ENCODE measurements at regions not wholly inside any gene's neighbourhood (a gene's known extent, or its start where the extent isn't known, plus 50 kb on each side); places are given as distances from the start of the nearest gene placed in this dataset.

GRCh38 chr11:92286709-92287108 is 62.1 kb downstream of the FAT3 start:
- Histone ChIP-seq H2AFZ (ENCODE audit: low read depth, low read length) (no peak overlapping the region), H3K4me2 (ENCODE audit: low read length) (no peak overlapping the region), H3K27me3 (ENCODE audit: insufficient read depth, low read depth, low read length) (no peaks in the 10 kb centered on the region), H3K9me3 (ENCODE audit: low read length) (no peaks in the 10 kb centered on the region), H3K79me2 (replicated peaks; ENCODE audit: insufficient read depth, low read length) (no peaks in the 10 kb centered on the region), H3K27ac (ENCODE audit: low read length) (no peak overlapping the region), H3K4me3 (ENCODE audit: low read length) (no peak overlapping the region), H3K36me3 (ENCODE audit: insufficient read depth, low read length) (no peaks in the 10 kb centered on the region), H3K9ac (ENCODE audit: low read length) (no peak overlapping the region), H4K20me1 (ENCODE audit: insufficient read depth) (no peaks in the 10 kb centered on the region), H3F3A (ENCODE audit: insufficient read depth, low read length, poor library complexity, severe bottlenecking) (no peaks in the 10 kb centered on the region), H3K9me2 (ENCODE audit: insufficient read depth, low read length) (no peaks in the 10 kb centered on the region)
- TF ChIP-seq TAF1 (IDR thresholded peaks at IDR 0.05; ENCODE audit: low read depth) (no peak), MXI1 (conservative IDR thresholded peaks at IDR 0.05; ENCODE audit: poor library complexity, severe bottlenecking) (no peak), EP300 (conservative IDR thresholded peaks at IDR 0.05; ENCODE audit: poor library complexity, severe bottlenecking) (no peak), REST (IDR thresholded peaks at IDR 0.05; ENCODE audit: borderline replicate concordance) (no peak), CTCF (IDR thresholded peaks at IDR 0.05; ENCODE audit: poor library complexity, severe bottlenecking) (no peak), RAD21 (conservative IDR thresholded peaks at IDR 0.05) (no peak), POLR2AphosphoS5 (IDR thresholded peaks at IDR 0.05) (no peak), SMC3 (conservative IDR thresholded peaks at IDR 0.05; ENCODE audit: poor library complexity) (no peak), EZH2 (IDR thresholded peaks at IDR 0.05; ENCODE audit: borderline replicate concordance, insufficient read depth, low read length, poor library complexity, severe bottlenecking) (no peak)

GRCh38 chr11:92295175-92296137 is 70.8 kb downstream of the FAT3 start:
- no peaks in the 10 kb centered on the region for H3K36me3 ChIP-seq (ENCODE audit: insufficient read depth, low read length)
- H3K27me3 ChIP-seq (ENCODE audit: insufficient read depth, low read depth, low read length): no peaks in the 10 kb centered on the region
- H3F3A ChIP-seq (ENCODE audit: insufficient read depth, low read length, poor library complexity, severe bottlenecking): peaks cover 6% of the 10 kb centered on the region
- TF ChIP-seq MXI1 (conservative IDR thresholded peaks at IDR 0.05; ENCODE audit: poor library complexity, severe bottlenecking) (no peak), RAD21 (conservative IDR thresholded peaks at IDR 0.05) (no peak), CTCF (IDR thresholded peaks at IDR 0.05; ENCODE audit: poor library complexity, severe bottlenecking) (no peak), POLR2AphosphoS5 (IDR thresholded peaks at IDR 0.05) (no peak), TAF1 (IDR thresholded peaks at IDR 0.05; ENCODE audit: low read depth) (no peak), EZH2 (IDR thresholded peaks at IDR 0.05; ENCODE audit: borderline replicate concordance, insufficient read depth, low read length, poor library complexity, severe bottlenecking) (no peak), EP300 (conservative IDR thresholded peaks at IDR 0.05; ENCODE audit: poor library complexity, severe bottlenecking) (no peak), SMC3 (conservative IDR thresholded peaks at IDR 0.05; ENCODE audit: poor library complexity) (no peak), REST (IDR thresholded peaks at IDR 0.05; ENCODE audit: borderline replicate concordance) (no peak)
- H3K9me3 ChIP-seq (ENCODE audit: low read length): no peaks in the 10 kb centered on the region
- H3K9me2 ChIP-seq (ENCODE audit: insufficient read depth, low read length): peaks cover 3% of the 10 kb centered on the region
- no peak overlapping the region for H3K9ac ChIP-seq (ENCODE audit: low read length)
- peaks cover 7% of the 10 kb centered on the region for H3K79me2 ChIP-seq (replicated peaks; ENCODE audit: insufficient read depth, low read length)
- no peak overlapping the region for H3K4me3 ChIP-seq (ENCODE audit: low read length)
- H2AFZ ChIP-seq (ENCODE audit: low read depth, low read length): no peak overlapping the region
- H3K4me2 ChIP-seq (ENCODE audit: low read length): no peak overlapping the region
- H4K20me1 ChIP-seq (ENCODE audit: insufficient read depth): no peaks in the 10 kb centered on the region
- peak overlapping the region; percentile 87 for H3K27ac ChIP-seq (ENCODE audit: low read length)

Measured in neural cell (in vitro differentiated cells).